ENCODE measurements at regions not wholly inside any gene's neighbourhood (a gene's known extent, or its start where the extent isn't known, plus 50 kb on each side); places are given as distances from the start of the nearest gene placed in this dataset.

DNA sequence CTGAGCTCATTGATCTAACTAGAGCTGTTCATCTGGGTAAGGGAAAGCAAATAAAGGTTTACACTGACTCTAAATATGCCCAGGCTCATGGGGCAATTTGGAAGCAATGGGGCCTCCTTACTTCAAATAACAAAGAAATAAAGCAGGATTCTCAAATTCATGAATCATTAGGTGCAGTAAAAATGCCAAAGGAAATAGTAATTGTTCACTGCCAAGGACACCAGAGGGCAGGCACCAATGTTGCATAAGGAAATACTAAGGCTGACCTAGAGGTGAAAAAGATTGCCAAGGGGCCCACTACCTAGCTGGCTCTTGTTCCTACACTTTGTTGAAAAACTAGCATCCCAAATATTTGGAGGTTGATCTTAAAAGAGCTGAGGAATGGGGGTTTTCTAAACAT, 1686.7 kb upstream of the MIR17HG start:
- Mint-ChIP-seq H3K36me3 (ENCODE audit: low read depth) (peaks cover 3% of the 10 kb centered on the region; the same call in 1 of the 3 replicates), H3K27ac (no peak overlapping the region), H3K27me3 (ENCODE audit: insufficient read depth, low read depth, poor library complexity) (no peaks in the 10 kb centered on the region), H3K9me3 (peaks cover 8% of the 10 kb centered on the region; the same call in 2 of the 3 replicates), H3K4me3 (no peak overlapping the region), H3K4me1 (no peaks in the 10 kb centered on the region)
- no peak overlapping the region for H3K27ac ChIP-seq (ENCODE audit: low read depth)
- no peaks in the 10 kb centered on the region for H3F3A ChIP-seq (replicated peaks; ENCODE audit: low read depth)
- no peaks in the 10 kb centered on the region for H3K36me3 ChIP-seq (ENCODE audit: insufficient read depth)
- no peak overlapping the region for H3K4me3 ChIP-seq
- no peaks in the 10 kb centered on the region for H3K27me3 ChIP-seq (ENCODE audit: insufficient read depth)
- no peaks in the 10 kb centered on the region for H3K4me1 ChIP-seq (ENCODE audit: insufficient read depth)
- no peaks in the 10 kb centered on the region for H3K79me2 ChIP-seq (replicated peaks; ENCODE audit: insufficient read depth)
- H3K9me2 ChIP-seq (ENCODE audit: insufficient read depth) = peaks cover 17% of the 10 kb centered on the region
- no peak overlapping the region for H2AFZ ChIP-seq
- TF ChIP-seq CREB1 (CRISPR knock-in tag; IDR thresholded peaks at IDR 0.05; ENCODE audit: low read depth) = no peak
- no peak for TF ChIP-seq EZH2phosphoT487 (IDR thresholded peaks at IDR 0.05; ENCODE audit: unreplicated experiment)
- 0 out of 4 replicates have a peak, but pooled peaks of 1 of the 2 experiments have one; percentile 7 for TF ChIP-seq CTCF (conservative IDR thresholded peaks at IDR 0.05; ENCODE audit: low read depth in 2 of 2)
- no peak for TF ChIP-seq EZH2 (IDR thresholded peaks at IDR 0.05; ENCODE audit: low read depth, unreplicated experiment)
- TF ChIP-seq ETS1 (IDR thresholded peaks at IDR 0.05) = no peak
- ATAC-seq = no peak
- no peaks in the 10 kb centered on the region for H4K20me1 ChIP-seq (replicated peaks; ENCODE audit: insufficient read depth)
- no peak for DNase-seq (ENCODE audit: low spot score)
- no peak overlapping the region for H3K4me2 ChIP-seq

GRCh38 chr13:89673789-89674311, 1673.6 kb upstream of the MIR17HG start:
- no peaks in the 10 kb centered on the region for H3K27me3 ChIP-seq (ENCODE audit: insufficient read depth)
- no peak overlapping the region for H3K27ac Mint-ChIP-seq
- TF ChIP-seq EZH2phosphoT487 (IDR thresholded peaks at IDR 0.05; ENCODE audit: unreplicated experiment) = no peak
- no peak for TF ChIP-seq CTCF (conservative IDR thresholded peaks at IDR 0.05; ENCODE audit: low read depth in 2 of 2)
- no peak for TF ChIP-seq CREB1 (CRISPR knock-in tag; IDR thresholded peaks at IDR 0.05; ENCODE audit: low read depth)
- TF ChIP-seq POLR2AphosphoS5 (IDR thresholded peaks at IDR 0.05; ENCODE audit: low read depth) = no peak
- TF ChIP-seq REST (IDR thresholded peaks at IDR 0.05; ENCODE audit: unreplicated experiment) = no peak
- H3K9me2 ChIP-seq (ENCODE audit: insufficient read depth) = no peaks in the 10 kb centered on the region
- H3K27me3 Mint-ChIP-seq (ENCODE audit: insufficient read depth, low read depth, poor library complexity) = no peaks in the 10 kb centered on the region
- H3K79me2 ChIP-seq (replicated peaks; ENCODE audit: insufficient read depth) = no peaks in the 10 kb centered on the region
- no peak overlapping the region for H3K4me2 ChIP-seq
- no peaks in the 10 kb centered on the region for H3K4me1 ChIP-seq (ENCODE audit: insufficient read depth)
- H2AFZ ChIP-seq = no peak overlapping the region
- no peaks in the 10 kb centered on the region for H3K36me3 ChIP-seq (ENCODE audit: insufficient read depth)
- H4K20me1 ChIP-seq (replicated peaks; ENCODE audit: insufficient read depth) = no peaks in the 10 kb centered on the region
- no peaks in the 10 kb centered on the region for H3F3A ChIP-seq (replicated peaks; ENCODE audit: low read depth)
- no peaks in the 10 kb centered on the region for H3K4me1 Mint-ChIP-seq
- DNase-seq (ENCODE audit: low spot score) (no peak), ATAC-seq (no peak)
- H3K27ac ChIP-seq (ENCODE audit: low read depth) = no peak overlapping the region
- H3K4me3 Mint-ChIP-seq = no peak overlapping the region
- H3K4me3 ChIP-seq = no peak overlapping the region
- no peaks in the 10 kb centered on the region for H3K36me3 Mint-ChIP-seq (ENCODE audit: low read depth)
- no peaks in the 10 kb centered on the region for H3K9me3 Mint-ChIP-seq

Measured in GM23338 (cell line).